Osteocyte (in vitro differentiated cells): ENCODE measurements at regions not wholly inside any gene's neighbourhood (a gene's known extent, or its start where the extent isn't known, plus 50 kb on each side); places are given as distances from the start of the nearest gene placed in this dataset.
"Not testable (repeated sequence)": the region's sequence is repeated elsewhere in the genome, so short reads cannot be mapped to it uniquely, and the experiment has no call there.

ENCODE experiments used
- DNase-seq: peaks from one replicate; pipeline ENCODE4 v3.0.0; 2021; ENCODE audit warnings: mixed read lengths; ENCODE audit not compliant: unreplicated experiment; ENCODE audit errors: extremely low spot score
- H3K27ac Mint-ChIP-seq: one replicate; pipeline ENCODE4 v1.8.0; 2021; ENCODE audit warnings: mild to moderate bottlenecking, mixed read lengths; ENCODE audit not compliant: unreplicated experiment
- H3K27me3 Mint-ChIP-seq: one replicate; pipeline ENCODE4 v1.8.0; 2021; ENCODE audit warnings: mixed read lengths; ENCODE audit not compliant: unreplicated experiment
- H3K36me3 Mint-ChIP-seq: one replicate; pipeline ENCODE4 v1.8.0; 2021; ENCODE audit warnings: mixed read lengths; ENCODE audit not compliant: unreplicated experiment
- H3K4me1 Mint-ChIP-seq: one replicate; pipeline ENCODE4 v1.8.0; 2021; ENCODE audit warnings: mixed read lengths; ENCODE audit not compliant: unreplicated experiment
- H3K4me3 Mint-ChIP-seq: one replicate; pipeline ENCODE4 v1.8.0; 2021; ENCODE audit warnings: mild to moderate bottlenecking, moderate library complexity, mixed read lengths; ENCODE audit not compliant: unreplicated experiment
- H3K9me3 Mint-ChIP-seq: one replicate; pipeline ENCODE4 v1.8.0; 2021; ENCODE audit warnings: mixed read lengths; ENCODE audit not compliant: unreplicated experiment
- CTCF ChIP-seq: fragments of 200-600 bp; sonication (generic); IDR thresholded peaks from 2 replicates; pipeline ENCODE4 v1.5.0; 2021; ENCODE audit warnings: antibody characterized with exemption, mild to moderate bottlenecking, moderate library complexity

GRCh38 chr11:80700386-80700785 is 1259.6 kb upstream of the TENM4 start:
- no peak for TF ChIP-seq CTCF
- H3K27me3 Mint-ChIP-seq = no peaks in the 10 kb centered on the region
- H3K4me3 Mint-ChIP-seq = no peak overlapping the region
- no peak overlapping the region for H3K27ac Mint-ChIP-seq
- DNase-seq = no peak
- H3K9me3 Mint-ChIP-seq = no peaks in the 10 kb centered on the region
- H3K36me3 Mint-ChIP-seq = no peaks in the 10 kb centered on the region
- no peaks in the 10 kb centered on the region for H3K4me1 Mint-ChIP-seq

GRCh38 chr11:80699406-80700177 is 1258.8 kb upstream of the TENM4 start:
- H3K27me3 Mint-ChIP-seq, H3K9me3 Mint-ChIP-seq, H3K4me3 Mint-ChIP-seq, H3K36me3 Mint-ChIP-seq, DNase-seq, H3K27ac Mint-ChIP-seq, H3K4me1 Mint-ChIP-seq: not testable (repeated sequence)

- H3K9me3 Mint-ChIP-seq = no peaks in the 10 kb centered on the region
- no peak for DNase-seq
- no peaks in the 10 kb centered on the region for H3K4me1 Mint-ChIP-seq
- no peaks in the 10 kb centered on the region for H3K36me3 Mint-ChIP-seq
- no peak for TF ChIP-seq CTCF
- no peak overlapping the region for H3K4me3 Mint-ChIP-seq
- no peak overlapping the region for H3K27ac Mint-ChIP-seq
- H3K27me3 Mint-ChIP-seq = no peaks in the 10 kb centered on the region
Measured at GRCh38 chr11:80698637-80699036, 1257.8 kb upstream of the TENM4 start.

GRCh38 chr11:80694385-80694784 is 1253.6 kb upstream of the TENM4 start:
- Mint-ChIP-seq H3K4me1 (no peaks in the 10 kb centered on the region), H3K27ac (no peak overlapping the region), H3K4me3 (no peak overlapping the region), H3K36me3 (no peaks in the 10 kb centered on the region), H3K27me3 (no peaks in the 10 kb centered on the region), H3K9me3 (no peaks in the 10 kb centered on the region)
- no peak for TF ChIP-seq CTCF
- no peak for DNase-seq

GRCh38 chr11:80687941-80688340 is 1247.1 kb upstream of the TENM4 start:
- H3K27ac Mint-ChIP-seq = no peak overlapping the region
- no peaks in the 10 kb centered on the region for H3K9me3 Mint-ChIP-seq
- no peaks in the 10 kb centered on the region for H3K27me3 Mint-ChIP-seq
- H3K4me3 Mint-ChIP-seq = no peak overlapping the region
- H3K36me3 Mint-ChIP-seq = no peaks in the 10 kb centered on the region
- DNase-seq = no peak
- TF ChIP-seq CTCF = no peak
- no peaks in the 10 kb centered on the region for H3K4me1 Mint-ChIP-seq
